T1000 (cell line): ENCODE measurements at regions not wholly inside any gene's neighbourhood (a gene's known extent, or its start where the extent isn't known, plus 50 kb on each side); places are given as distances from the start of the nearest gene placed in this dataset.
A peak's percentile ranks its signal among the peaks of the same experiment; 100 is the strongest.

Experiments
- DNase-seq: peaks from one replicate; lab custom pipeline; 2025; ENCODE audit warnings: mixed read lengths; lab: John Stamatoyannopoulos, UW

DNA sequence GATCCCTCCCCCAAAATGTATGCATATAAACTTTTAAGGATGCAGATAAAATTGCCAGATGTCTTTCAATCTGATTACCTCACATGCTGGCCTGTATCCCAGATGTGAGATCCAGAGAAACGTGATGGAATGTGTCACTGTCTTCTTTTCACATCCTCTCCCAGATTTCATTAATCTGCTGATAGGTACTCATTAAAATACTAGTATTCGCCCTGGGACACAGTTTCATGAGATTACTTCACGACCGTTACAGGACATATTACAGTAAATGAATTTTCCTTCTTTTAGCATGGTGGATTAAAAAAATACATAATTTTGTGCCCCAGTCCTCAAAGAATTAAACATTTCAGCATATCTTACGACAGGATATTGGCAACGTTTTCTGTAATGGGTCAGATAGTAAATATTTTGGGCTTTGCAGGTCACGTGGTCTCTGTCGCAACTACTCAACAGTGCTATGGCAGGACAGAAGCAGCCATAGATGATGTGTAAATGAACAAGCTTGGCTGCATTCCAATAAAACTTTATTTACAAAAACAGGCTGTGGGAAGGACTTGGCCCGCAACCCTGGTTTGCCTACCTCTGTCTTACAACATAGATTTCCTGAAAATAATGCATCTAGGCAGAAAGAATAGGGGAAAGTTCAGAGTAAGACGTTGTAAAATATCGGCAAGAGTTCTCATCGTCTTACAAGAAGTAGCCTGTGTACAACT lies 156.0 kb upstream of the DIO3 start:
- DNase-seq: no peak

GRCh38 chr14:101406921-101407320 lies 154.4 kb upstream of the DIO3 start:
- no peak for DNase-seq

DNA sequence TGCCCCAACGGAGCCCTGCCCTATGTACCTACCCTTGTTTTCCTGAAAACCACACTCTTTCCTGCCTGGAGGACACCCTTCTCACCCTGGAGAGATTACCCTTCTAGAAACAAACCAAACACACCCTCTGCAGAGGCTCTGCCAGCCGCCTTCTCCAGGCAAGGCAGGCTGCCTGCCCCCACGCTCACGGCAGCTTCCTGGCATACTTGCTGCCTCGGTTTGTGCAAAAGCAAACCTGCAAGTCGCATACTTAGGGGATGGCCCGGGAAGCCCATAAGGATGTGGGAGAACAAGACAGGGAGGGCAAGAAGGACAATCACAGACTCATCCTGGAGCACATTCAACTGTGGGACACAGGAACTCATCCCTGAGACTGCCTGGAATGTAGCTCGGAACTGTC lies 154.0 kb upstream of the DIO3 start:
- DNase-seq: no peak

- DNase-seq: no peak
Observed at GRCh38 chr14:101408077-101408831, 153.0 kb upstream of the DIO3 start.

DNA sequence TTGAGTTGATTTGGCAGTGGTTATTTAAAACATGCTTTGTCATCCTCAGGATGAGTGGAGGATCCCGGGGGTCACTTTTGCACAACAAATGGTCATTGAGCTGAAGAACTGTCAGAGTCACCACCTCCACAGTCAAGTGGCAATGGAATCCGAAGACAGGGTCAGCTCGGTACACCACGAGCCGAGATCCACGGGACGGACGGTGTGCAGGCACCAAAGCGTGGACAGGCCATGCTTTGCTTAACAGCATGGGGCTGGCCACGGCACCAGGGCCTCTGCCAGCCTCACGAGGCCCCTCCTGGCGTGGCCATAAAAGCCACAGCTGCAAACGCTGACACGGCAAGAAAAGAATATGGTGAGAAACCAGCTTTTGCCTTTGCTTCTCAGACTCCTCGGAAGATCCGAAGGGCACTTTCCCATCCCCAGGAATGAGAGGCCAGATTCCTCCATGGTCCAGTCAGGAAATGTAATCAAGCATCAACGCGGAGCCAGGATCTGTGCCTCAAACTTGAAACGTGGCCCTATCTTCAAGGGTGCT lies 152.2 kb upstream of the DIO3 start:
- DNase-seq: no peak

GRCh38 chr14:101410126-101410525 lies 151.2 kb upstream of the DIO3 start:
- DNase-seq: no peak

DNA sequence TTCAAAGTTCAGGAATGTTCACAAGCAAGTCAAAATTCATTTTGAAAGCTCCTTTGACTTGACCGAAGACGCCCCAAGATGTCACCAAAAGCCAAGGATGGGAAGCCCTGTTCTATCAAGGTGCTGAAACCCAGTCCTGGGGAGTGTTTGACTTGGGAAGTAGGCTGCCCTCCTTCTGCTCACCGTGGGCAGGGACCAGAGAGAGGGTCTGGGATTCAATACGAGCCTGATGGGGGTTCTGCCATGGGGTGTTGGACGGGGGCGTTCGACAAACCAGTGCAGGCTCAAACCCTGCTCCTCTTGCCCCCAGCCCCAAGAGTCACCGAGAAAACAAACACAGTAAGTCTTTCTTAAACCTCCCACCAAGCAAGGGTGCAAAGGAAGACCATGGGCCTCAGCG lies 150.1 kb upstream of the DIO3 start:
- no peak for DNase-seq

DNA sequence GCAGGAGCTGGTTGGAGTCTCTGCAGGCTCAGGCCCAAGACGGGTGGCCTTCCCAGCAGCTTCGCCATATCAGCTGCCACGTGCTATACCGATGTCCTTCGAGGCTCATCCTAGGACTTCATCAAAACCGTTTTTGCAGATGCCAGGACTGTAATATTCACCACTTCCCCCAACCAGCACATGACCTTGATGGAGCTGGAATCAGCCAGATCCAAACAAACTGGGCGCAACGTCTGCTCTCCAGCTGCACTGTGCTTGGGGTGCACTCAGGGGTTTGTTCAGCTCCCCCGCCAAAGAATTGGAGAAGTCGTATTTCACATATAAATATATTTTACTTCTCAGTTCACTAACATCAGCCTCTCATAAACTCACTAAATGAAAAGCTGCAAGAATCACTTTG lies 149.5 kb upstream of the DIO3 start:
- no peak for DNase-seq

DNA sequence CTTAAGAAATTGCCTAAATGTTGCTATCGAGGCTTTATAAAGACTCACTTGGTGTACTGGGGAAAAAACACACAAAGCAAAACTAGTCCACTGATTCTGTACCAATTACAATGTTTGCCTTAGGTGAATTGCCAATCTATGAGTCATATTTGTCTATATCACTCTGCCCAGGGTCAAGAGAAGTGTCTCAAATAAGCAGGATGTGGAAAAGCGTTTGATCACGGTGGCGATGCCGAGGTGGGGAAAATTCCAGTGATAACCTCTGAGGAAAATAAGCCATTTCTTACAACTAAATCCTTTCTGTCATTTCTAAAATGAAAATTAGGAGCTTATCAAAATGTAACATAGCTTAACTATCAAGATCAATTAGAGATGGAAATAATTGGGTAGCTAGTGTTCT lies 148.6 kb upstream of the DIO3 start:
- DNase-seq: no peak

- no peak for DNase-seq
Observed at GRCh38 chr14:101417434-101417833, 143.9 kb upstream of the DIO3 start.

DNA sequence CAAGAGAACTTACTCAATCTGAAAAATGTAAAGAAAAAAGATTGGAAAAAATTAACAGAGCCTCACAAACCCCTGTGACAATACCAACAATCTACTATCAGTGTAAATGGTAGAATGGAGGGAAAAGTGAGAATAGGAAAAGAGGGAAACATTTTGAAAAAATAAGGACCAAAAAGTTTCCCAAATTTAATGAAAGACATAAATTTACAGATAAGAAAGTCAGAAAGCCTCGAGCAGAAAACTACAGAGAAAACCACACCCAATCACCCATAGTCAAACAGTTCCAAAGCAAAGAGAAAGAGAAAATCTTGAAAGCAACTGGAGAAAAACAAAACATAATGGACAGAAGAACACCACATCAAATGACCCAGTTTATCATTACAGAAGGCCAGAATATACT lies 142.7 kb upstream of the DIO3 start:
- no peak for DNase-seq

- DNase-seq: no peak
Observed at GRCh38 chr14:101426466-101426865, 134.8 kb upstream of the DIO3 start.

GRCh38 chr14:101428409-101428808 lies 132.9 kb upstream of the DIO3 start:
- no peak for DNase-seq

DNA sequence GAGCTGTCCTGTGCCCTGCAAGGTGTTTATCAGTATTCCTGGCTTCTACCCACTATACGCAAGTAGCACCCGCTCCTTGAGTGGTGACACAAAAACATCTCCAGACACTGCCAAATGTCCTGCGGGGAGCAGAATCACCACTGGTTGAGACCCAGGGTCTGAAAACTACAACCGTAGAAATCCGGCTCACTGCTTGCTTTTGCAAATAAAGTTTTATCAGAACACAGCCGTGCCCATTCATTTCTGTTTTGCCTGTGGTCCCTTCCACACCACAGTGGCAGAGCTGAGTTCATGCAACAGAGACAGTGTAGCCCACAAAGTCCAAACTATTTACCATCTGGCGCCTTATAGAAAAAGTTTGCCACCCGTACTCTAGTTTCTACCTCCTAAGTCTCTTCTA lies 125.7 kb upstream of the DIO3 start:
- no peak for DNase-seq

- DNase-seq: no peak
Observed at GRCh38 chr14:101439023-101439422, 122.3 kb upstream of the DIO3 start.

DNA sequence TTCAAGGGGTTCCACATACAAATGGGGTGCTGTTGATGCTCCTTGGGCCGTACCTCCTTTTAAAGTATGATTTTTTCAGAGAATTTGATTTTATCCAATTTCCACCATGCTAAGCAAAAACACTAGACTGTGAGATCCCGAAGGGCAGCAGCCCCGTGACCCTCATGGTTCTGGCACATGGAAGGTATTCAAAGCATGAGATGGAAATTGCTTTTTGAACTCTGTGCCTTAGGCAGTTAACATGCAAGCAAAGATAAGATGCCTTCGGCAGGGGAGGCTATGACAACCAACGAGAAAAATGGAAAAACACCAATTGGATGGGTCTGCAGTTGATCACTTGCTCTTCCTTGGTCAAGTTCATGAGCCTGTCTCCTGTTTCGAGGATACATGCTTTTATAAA lies 120.8 kb upstream of the DIO3 start:
- no peak for DNase-seq

GRCh38 chr14:101441710-101442109 lies 119.6 kb upstream of the DIO3 start:
- no peak for DNase-seq

GRCh38 chr14:101442451-101442850 lies 118.8 kb upstream of the DIO3 start:
- DNase-seq: no peak

GRCh38 chr14:101444116-101444515 lies 117.2 kb upstream of the DIO3 start:
- peak; percentile 60 for DNase-seq

- no peak for DNase-seq
Observed at GRCh38 chr14:101445278-101445677, 116.0 kb upstream of the DIO3 start.

GRCh38 chr14:101446387-101446969 lies 114.8 kb upstream of the DIO3 start:
- DNase-seq: no peak

DNA sequence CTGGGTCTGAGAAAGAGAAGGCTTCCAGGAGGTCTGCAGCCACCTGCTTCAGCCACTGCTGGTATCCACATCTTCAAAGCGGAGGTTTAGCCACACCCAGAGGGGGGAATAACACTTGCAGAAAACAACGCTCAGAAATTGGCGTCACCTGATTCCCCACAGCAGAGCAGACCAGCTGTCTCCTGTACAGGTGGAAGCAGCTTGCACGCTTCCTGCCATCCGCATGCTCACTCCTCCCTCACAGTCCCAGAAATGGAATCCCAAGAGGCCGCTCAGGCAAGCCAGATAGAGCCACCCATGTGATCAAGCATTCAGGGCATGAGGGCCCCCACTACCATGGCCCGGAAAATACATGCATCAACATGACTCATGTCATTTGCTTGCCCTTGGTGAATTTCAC lies 112.2 kb upstream of the DIO3 start:
- no peak for DNase-seq

DNA sequence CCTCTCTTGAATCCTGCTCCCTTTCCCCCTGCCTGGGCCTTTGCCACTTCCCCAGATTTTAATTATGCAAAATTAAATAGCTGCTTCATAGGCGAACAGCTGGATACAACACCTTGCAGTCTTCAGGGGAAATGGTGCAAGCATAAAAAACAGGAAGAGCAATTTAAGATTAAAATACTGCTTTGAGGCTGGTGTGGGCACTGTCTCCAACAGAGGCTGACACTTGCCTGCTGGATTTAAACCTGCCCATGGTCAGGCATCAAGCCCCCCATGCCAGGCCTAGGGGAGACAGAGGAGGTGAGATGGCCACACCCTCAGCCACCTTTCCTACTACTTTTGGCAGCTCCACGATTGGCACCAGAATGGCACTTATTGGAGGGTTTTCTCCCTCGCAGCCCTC lies 110.1 kb upstream of the DIO3 start:
- DNase-seq: no peak
